ENCODE measurements at regions not wholly inside any gene's neighbourhood (a gene's known extent, or its start where the extent isn't known, plus 50 kb on each side); places are given as distances from the start of the nearest gene placed in this dataset.

- peak; percentile 70 for ATAC-seq (ENCODE audit: low read depth)
- peaks cover 13 to 38% of the 10 kb centered on the region in 2 donors for H3K4me1 ChIP-seq (ENCODE audit: control insufficient read depth in 2 of 2, insufficient read depth in 2 of 2, low read length in 2 of 2)
- peak overlapping the region in 1 of 5 experiments; percentile 29 for H3K4me3 ChIP-seq (ENCODE audit: control extremely low read depth in 1 of 5, extremely low read depth in 1 of 5, insufficient read depth in 1 of 5, low read depth in 2 of 5, low read length in 4 of 5)
- DNase-seq: peak; percentile 76
- 30% methylated on average over 9 of the region's 30 CpGs for WGBS (ENCODE audit: insufficient coverage)
- Mint-ChIP-seq H3K4me1 (peaks cover 33% of the 10 kb centered on the region), H3K27me3 (no peaks in the 10 kb centered on the region), H3K9me3 (ENCODE audit: insufficient read depth) (no peaks in the 10 kb centered on the region), H3K27ac (peak overlapping the region; percentile 65), H3K4me3 (peak overlapping the region; percentile 62)
- H3K9ac ChIP-seq (ENCODE audit: low read length): no peak overlapping the region
- peaks cover 0 to 8% (median 0%) of the 10 kb centered on the region in 3 donors for H3K9me3 ChIP-seq (ENCODE audit: control extremely low read depth in 1 of 3, control insufficient read depth in 2 of 3, insufficient read depth in 1 of 3, low read length in 2 of 3)
- TF ChIP-seq EZH2 (IDR thresholded peaks at IDR 0.05; ENCODE audit: borderline replicate concordance, insufficient read depth, low read depth, low read length, poor library complexity, severe bottlenecking) (no peak), CTCF (IDR thresholded peaks at IDR 0.05) (peak; percentile 64)
- H4K20me1 ChIP-seq (ENCODE audit: control insufficient read depth, insufficient read depth, low read length, poor library complexity, severe bottlenecking): no peaks in the 10 kb centered on the region
- ChIA-PET CTCF (interaction anchor here (0.6 to 1.6 kb wide), 6 partner anchors 29 to 388 kb away, joined by 3 to 6 read pairs (median 4); no protein-coding TSS in a partner anchor), POLR2A (interaction anchor here (0.5 to 2.0 kb wide), 6 partner anchors 12 to 467 kb away, joined by 3 to 11 read pairs (median 6); no protein-coding TSS in a partner anchor)
- H3K79me2 ChIP-seq (ENCODE audit: control insufficient read depth, insufficient read depth, low read length): no peaks in the 10 kb centered on the region
- peak overlapping the region; percentile 55 for H3K4me2 ChIP-seq (replicated peaks; ENCODE audit: low read depth, low read length, poor library complexity, severe bottlenecking)
- H3K36me3 ChIP-seq (replicated peaks in 1 of 2; ENCODE audit: control extremely low read depth in 1 of 2, control insufficient read depth in 1 of 2, extremely low read depth in 1 of 2, insufficient read depth in 2 of 2, low read length in 1 of 2): no peaks in the 10 kb centered on the region
- intact Hi-C loops (cut with micrococcal nuclease): loop anchor here (10.0 kb wide), 2 partner anchors 60 to 270 kb away; no protein-coding TSS in a partner anchor
- H3K27me3 ChIP-seq (replicated peaks in 1 of 4; ENCODE audit: control extremely low read depth in 1 of 4, control insufficient read depth in 3 of 4, insufficient read depth in 4 of 4, low read length in 3 of 4): no peaks in the 10 kb centered on the region
- no peak overlapping the region for H3K27ac ChIP-seq (ENCODE audit: low read length in 2 of 2)
- no peak overlapping the region for H2AFZ ChIP-seq (ENCODE audit: insufficient read depth, low read depth, low read length, poor library complexity, severe bottlenecking)
Measured at GRCh38 chr14:105944632-105945610, 418.5 kb downstream of the TMEM121 start.
